ENCODE measurements at regions not wholly inside any gene's neighbourhood (a gene's known extent, or its start where the extent isn't known, plus 50 kb on each side); places are given as distances from the start of the nearest gene placed in this dataset.
"Not testable (repeated sequence)": the region's sequence is repeated elsewhere in the genome, so short reads cannot be mapped to it uniquely, and the experiment has no call there.

- DNase-seq (ENCODE audit: extremely low read depth, low read depth, low spot score) = no peak
Observed at GRCh38 chr5:155114655-155115054, 101.1 kb downstream of the KIF4B start.

DNA sequence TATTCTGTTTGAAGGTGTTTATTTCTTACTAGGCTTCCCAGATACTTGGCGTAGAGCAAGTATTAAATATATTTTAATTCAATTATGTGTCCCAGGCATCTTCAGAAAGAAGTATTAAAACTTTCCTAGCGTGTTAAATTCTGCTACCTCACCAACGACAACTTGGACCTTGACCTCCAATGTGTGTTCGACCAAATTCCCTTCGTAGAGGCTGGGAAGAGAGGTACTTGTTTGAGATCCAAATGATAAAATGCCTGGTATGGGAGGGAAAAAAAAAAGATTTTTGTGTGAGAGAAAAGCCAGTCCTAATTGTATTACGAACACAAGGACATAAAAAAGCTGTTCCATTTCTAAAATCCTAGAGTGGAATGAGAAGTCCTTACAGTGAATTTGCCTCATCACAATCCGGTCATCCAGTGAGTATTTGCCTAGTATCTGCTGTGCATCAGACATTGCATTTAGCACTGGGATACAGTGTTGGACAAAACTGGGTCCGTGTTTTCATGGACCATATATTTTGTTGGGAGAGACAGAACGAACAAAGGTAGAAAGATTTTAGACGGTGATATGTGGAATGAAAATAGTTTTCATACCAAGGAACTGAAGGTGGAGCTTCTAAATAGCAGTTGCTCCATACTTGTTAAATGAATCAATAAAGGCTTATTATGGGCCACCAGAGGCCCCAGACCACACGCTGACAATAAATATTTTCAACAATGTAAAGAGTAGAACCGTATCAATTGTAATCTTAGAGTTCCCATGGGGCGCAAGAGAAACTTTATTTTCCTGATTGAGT, 103.1 kb downstream of the KIF4B start:
- no peak for DNase-seq (ENCODE audit: extremely low read depth, low read depth, low spot score)

- no peak for DNase-seq (ENCODE audit: extremely low read depth, low read depth, low spot score)
Observed at GRCh38 chr5:155125551-155126095, 112.1 kb downstream of the KIF4B start.

- no peak for DNase-seq (ENCODE audit: extremely low read depth, low read depth, low spot score)
Observed at GRCh38 chr5:155126573-155126972, 113.0 kb downstream of the KIF4B start.

DNA sequence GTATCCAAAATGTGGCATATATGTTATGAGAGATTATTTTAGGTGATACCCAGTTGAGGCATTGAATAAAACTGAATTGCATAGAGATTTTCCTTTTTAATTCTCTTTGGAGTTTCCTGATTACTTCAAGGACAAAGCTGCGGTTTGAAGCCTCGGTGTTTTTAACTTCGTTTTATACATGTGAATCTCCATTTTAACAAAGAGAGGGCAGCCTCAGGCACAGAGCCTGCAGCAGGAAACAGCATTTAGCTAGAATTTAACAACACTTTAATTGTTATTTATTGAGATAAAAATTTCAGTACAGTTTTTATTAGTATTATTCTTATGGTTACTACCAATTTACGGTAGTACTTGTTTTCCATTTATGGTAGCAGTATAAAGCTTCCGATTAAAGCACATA, 114.0 kb downstream of the KIF4B start:
- no peak for DNase-seq (ENCODE audit: extremely low read depth, low read depth, low spot score)

DNA sequence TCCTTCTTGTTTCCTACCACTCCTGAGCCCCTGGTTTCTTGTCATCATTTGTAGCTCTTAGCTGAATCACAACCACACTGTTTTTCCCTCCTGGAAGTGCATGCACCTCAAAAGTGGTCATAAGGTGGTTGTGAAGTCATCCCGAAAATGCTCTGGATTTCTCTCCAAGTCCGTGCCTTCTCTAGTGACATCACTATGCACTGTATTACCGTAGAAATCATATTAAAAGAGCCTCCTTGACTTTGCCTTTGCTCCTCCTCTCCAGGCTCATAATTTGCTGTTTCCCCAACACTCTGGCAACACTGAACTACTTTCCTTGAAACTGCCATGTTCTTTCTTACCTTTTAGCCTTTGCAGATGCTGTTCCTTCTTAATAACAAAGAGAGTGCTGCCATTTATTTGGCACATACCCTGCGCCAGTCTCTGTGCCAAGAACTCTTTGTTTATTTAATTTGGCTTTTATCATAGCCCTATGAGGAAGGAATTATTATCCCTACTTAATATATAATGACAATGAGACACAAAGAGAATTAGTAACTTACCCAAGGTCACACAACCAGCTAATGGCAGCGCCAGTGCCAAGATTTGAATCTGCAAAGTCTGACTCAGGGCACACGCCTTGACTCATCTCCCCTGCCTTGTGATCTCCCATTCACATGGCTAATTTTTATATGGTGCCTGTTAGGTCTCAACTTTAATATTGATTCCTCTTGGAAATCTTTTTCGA, 115.4 kb downstream of the KIF4B start:
- DNase-seq (ENCODE audit: extremely low read depth, low read depth, low spot score) = no peak

- no peak for DNase-seq (ENCODE audit: extremely low read depth, low read depth, low spot score)
Observed at GRCh38 chr5:155129513-155129880, 115.9 kb downstream of the KIF4B start.

- no peak for DNase-seq (ENCODE audit: extremely low read depth, low read depth, low spot score)
Observed at GRCh38 chr5:155134130-155134529, 120.6 kb downstream of the KIF4B start.

DNA sequence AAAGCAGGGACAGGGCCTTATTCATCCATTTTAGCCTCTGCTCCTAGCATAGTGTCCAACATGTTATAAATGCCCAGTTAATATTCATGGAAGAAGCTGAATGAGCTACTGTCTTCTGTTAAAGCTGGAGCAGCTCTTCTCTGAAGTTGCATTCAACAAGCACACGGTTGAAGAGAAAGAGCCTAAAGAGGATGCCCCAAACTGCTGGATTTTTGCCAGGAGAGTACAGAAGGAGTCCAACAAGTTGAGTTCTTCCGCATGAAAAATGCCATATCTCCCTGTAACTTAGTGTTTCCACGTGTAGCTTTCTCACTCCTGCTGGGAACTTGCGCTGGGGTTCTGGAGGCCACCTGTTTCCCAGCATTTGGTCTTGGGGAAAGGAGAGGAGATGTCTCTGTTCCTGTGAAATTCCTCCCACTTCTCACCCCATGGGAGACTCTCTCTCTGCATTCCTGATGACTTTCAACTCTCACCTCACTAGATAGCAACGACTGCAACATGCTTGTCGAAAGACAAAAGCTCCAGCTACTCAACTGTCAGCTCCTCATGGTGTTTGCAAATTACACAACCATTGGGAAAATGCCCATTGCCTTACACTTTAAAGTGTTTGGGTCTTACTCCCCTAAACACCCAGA, 122.8 kb downstream of the KIF4B start:
- DNase-seq (ENCODE audit: extremely low read depth, low read depth, low spot score) = no peak

DNA sequence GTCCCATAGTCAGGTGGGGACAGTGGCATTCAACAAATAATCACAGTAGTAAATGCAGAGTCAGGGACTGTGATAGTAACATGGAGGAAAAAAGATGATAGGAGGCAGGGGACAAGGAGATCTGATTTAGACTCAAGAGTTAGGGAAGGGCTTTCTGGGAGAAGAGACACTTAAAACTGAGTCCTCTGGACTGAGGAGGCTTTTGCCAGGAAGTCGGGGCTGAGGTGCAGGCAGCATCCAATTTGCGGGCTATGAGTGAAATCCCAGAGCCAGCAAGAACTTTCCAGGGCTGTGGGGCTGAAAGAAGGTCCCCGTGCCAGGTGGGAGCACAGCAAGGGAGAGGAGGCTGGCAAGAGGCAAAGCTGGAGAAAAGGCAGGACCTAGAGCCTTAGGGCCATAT, 124.1 kb downstream of the KIF4B start:
- no peak for DNase-seq (ENCODE audit: extremely low read depth, low read depth, low spot score)

DNA sequence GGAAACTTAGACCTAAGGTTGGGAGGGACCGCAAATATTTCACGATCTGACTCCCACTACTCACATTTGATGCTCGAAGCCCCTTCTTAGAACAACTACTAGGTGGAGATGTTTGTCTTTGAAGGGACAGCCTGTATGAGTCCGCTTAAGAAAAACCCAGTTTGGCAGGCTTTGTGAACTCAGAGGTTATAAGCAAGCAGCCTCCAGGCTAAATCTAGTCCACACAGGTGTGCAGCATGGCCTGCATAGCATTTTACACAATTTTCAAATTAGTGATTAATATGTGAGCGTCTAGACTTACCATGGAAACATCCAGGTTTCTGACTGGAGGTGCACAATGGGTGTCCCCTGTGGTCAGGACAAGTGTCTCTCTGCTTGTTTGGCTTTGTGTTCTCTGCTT, 127.1 kb downstream of the KIF4B start:
- DNase-seq (ENCODE audit: extremely low read depth, low read depth, low spot score) = no peak

DNA sequence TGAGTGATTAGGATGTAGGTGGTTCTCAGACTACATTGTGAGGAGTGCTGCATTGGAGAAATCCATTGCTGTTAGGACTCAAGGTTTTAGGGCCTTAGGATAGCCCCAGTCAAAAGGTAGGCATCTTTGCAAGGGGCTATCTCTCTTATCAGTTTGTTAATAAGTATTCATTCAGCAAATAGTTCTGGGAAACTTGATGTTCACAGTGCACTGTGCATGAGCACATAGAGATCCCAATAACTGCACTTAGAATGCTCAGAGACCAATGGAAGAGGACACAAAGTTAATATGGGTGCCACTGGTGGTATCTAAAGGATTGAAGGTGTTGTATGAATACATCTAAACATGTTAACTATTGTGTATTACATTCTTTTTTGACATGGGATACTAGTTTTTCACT, 131.4 kb downstream of the KIF4B start:
- no peak for DNase-seq (ENCODE audit: extremely low read depth, low read depth, low spot score)

DNA sequence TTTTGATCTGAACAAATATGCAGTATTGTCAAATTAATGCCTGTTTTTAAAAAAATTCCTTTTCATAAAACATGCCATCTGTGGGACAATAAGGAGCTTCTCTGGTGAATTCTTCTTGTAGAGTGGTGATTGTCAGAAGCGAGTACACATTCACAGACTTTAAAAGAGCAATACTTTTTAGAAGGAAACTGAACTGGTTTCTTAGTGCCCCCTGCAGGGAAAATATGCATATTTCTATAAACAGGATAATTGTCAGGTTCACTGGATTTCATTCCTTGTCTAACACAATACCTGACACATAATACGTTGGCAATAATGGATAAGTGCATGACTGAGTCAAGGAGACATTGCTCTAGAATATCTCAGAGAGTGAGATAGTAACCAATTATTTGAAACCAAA, 133.7 kb downstream of the KIF4B start:
- DNase-seq (ENCODE audit: extremely low read depth, low read depth, low spot score) = no peak

- DNase-seq (ENCODE audit: extremely low read depth, low read depth, low spot score) = no peak
Observed at GRCh38 chr5:155148694-155149093, 135.1 kb downstream of the KIF4B start.

DNA sequence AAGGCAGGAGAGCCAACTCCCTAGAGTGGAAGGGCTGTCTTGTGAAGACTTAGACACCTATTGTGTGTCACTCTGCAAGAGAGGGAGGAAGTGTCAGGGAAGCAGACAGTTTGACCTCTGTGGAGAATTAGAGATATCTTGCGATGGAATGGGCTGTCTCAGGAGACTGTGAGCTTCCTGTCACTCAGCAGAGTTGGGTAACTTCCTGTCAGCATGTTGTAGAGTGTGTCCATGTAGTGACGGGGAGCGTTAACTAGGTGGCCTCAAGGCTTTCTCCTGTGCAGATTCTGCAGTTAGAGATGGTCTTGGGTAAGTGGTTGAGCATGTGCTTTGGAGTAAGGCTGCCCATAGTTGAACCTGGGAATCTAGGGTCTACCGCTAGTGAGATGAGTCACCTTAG, 136.5 kb downstream of the KIF4B start:
- no peak for DNase-seq (ENCODE audit: extremely low read depth, low read depth, low spot score)

GRCh38 chr5:155154973-155155372, 141.4 kb downstream of the KIF4B start:
- no peak for DNase-seq (ENCODE audit: extremely low read depth, low read depth, low spot score)

- DNase-seq (ENCODE audit: extremely low read depth, low read depth, low spot score) = not testable (repeated sequence)
Observed at GRCh38 chr5:155163084-155163483, 149.5 kb downstream of the KIF4B start.

DNA sequence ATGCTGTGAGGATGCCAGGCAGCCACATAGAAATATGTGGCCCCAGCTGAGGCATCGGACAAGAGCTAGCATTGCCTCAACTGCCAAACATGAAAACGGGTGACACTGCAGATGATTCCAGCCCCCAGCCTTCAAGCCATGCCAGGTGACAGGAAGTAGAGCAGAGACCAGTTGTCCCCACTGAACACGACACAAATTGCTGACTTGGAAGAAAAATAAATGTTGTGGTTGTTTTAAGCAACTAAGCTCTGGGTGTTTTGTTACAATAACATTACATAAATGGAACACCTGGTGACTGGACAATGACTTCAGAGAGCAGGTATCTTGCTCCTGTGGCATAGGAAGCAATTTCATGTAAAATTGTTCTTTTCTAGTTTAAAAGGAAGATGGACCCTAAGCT, 154.2 kb downstream of the KIF4B start:
- no peak for DNase-seq (ENCODE audit: extremely low read depth, low read depth, low spot score)

DNA sequence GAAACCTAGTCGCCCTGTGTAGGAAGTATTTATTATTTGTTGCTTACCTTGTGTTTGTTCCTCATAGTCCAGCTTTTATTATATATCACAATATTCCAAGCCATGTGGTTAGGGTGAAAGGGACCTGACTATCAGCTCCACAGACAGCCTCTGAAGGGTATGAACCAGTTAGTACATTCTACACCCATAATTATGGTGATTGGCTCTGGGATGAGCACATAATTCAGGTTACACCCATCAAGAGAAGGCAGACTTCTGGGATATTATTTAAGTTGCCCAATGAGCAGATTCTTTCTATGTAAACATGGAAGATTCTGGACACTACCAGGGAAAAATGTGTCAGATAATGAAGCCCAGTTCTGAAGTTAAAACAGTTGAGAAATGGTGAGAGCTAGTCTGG, 168.0 kb downstream of the KIF4B start:
- no peak for DNase-seq (ENCODE audit: extremely low read depth, low read depth, low spot score)

DNA sequence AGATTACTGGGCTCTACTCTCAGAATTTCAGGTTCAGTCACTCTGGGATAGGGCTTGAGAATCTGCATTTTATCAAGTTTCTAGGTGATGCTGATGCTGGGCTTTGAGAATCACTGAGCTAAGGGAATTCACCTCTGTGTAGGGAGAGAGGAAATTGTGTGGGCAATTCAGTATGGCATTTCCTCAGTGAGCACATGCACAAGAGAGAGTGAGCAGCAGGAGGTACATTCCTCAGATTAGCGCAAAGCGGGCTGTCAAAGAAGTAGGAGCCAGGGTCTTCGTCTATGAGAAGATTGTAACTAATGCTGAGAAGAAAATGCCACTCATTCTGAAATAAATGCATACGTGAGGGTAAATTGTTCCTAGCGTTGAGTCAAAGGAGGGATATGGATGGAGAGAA, 175.9 kb downstream of the KIF4B start:
- DNase-seq (ENCODE audit: extremely low read depth, low read depth, low spot score) = no peak

DNA sequence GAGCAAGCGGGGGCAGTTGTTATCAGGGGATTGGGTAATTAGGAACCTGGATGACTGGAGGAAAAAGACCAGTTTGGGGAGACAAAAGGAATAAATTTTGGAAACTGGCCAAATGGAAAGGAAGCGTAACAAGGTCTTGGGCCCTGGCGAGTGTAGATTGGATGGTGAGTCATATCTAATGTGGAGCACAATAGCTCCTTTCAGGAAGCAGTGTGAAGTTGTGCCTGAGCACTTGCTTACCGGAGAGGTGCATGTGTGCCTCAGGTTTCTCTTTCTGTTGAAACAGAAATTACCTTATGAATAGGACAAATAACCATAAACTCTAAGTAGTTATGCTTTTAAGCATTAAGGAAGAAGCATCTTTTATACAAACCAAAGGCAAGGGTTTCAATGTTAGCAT, 176.4 kb downstream of the KIF4B start:
- no peak for DNase-seq (ENCODE audit: extremely low read depth, low read depth, low spot score)

- DNase-seq (ENCODE audit: extremely low read depth, low read depth, low spot score) = no peak
Observed at GRCh38 chr5:155193029-155193428, 179.5 kb downstream of the KIF4B start.

All from glomerular endothelial cell (primary cell).